Epithelial cell of esophagus (primary cell): ENCODE measurements at regions not wholly inside any gene's neighbourhood (a gene's known extent, or its start where the extent isn't known, plus 50 kb on each side); places are given as distances from the start of the nearest gene placed in this dataset.

ENCODE experiments used
- DNase-seq: peaks from one replicate; pipeline ENCODE4 v3.0.0; 2010; ENCODE audit warnings: low read depth
- H3K4me3 ChIP-seq: 2 replicates; pipeline ENCODE4 v1.5.1; 2011; ENCODE audit warnings: mild to moderate bottlenecking, low read length, control low read depth
- CTCF ChIP-seq: IDR thresholded peaks from 2 replicates; pipeline ENCODE4 v1.5.1; 2011; ENCODE audit warnings: low read depth, mild to moderate bottlenecking, low read length, control low read depth, inconsistent platforms; ENCODE audit not compliant: insufficient read depth; ENCODE audit errors: missing control alignments

- no peak for DNase-seq
- TF ChIP-seq CTCF = no peak
- H3K4me3 ChIP-seq = no peak overlapping the region
Measured at GRCh38 chr3:152944671-152945070, 109.7 kb downstream of the P2RY1 start.

- no peak overlapping the region for H3K4me3 ChIP-seq
- TF ChIP-seq CTCF = no peak
- no peak for DNase-seq
Measured at GRCh38 chr3:152945556-152945955, 110.6 kb downstream of the P2RY1 start.

- TF ChIP-seq CTCF = no peak
- peak; percentile 51 for DNase-seq
Measured at GRCh38 chr3:152957491-152957890, 122.6 kb downstream of the P2RY1 start.

GRCh38 chr3:152959307-152959706 lies 124.4 kb downstream of the P2RY1 start:
- no peak for DNase-seq
- H3K4me3 ChIP-seq = no peak overlapping the region
- TF ChIP-seq CTCF = no peak

More at GRCh38 chr3:152957491-152957890, 122.6 kb downstream of the P2RY1 start:
- H3K4me3 ChIP-seq = no peak overlapping the region

GRCh38 chr3:152960684-152961083 lies 125.8 kb downstream of the P2RY1 start:
- no peak overlapping the region for H3K4me3 ChIP-seq
- peak; percentile 64 for DNase-seq
- TF ChIP-seq CTCF = no peak

- no peak overlapping the region for H3K4me3 ChIP-seq
- DNase-seq = peak; percentile 75
- TF ChIP-seq CTCF = peak; percentile 57
Measured at GRCh38 chr3:152961323-152961722, 126.4 kb downstream of the P2RY1 start.

GRCh38 chr3:152964911-152965609 lies 130.1 kb downstream of the P2RY1 start:
- DNase-seq = no peak
- no peak for TF ChIP-seq CTCF
- H3K4me3 ChIP-seq = no peak overlapping the region
